Stomach (tissue), 4 donors: ENCODE measurements at regions not wholly inside any gene's neighbourhood (a gene's known extent, or its start where the extent isn't known, plus 50 kb on each side); places are given as distances from the start of the nearest gene placed in this dataset.

Source experiments
- EP300 ChIP-seq: sonication (generic); formaldehyde crosslinking; IDR thresholded peaks from one replicate; pipeline ENCODE4 v1.6.1; 2017; ENCODE audit warnings: antibody characterized with exemption
- POLR2A ChIP-seq, 4 donors: fragments of 450-650 bp; IDR thresholded peaks; one replicate each; pipeline ENCODE4 v1.6.1; 2016; ENCODE audit warnings: antibody characterized with exemption in 4 of 4, control low read depth in 2 of 4, mild to moderate bottlenecking in 1 of 4, moderate library complexity in 1 of 4
- POLR2AphosphoS5 ChIP-seq, 3 donors: sonication (generic); formaldehyde crosslinking; IDR thresholded peaks; one replicate each; pipeline ENCODE4 v1.6.1; 2016; ENCODE audit warnings: antibody characterized with exemption in 3 of 3
- TF ChIP-seq, protein P1 (sequence below), 7 experiments: fragments of 450-650 bp in 4 of 7; fragments of 200-600 bp in 3 of 7; sonication (generic) in 3 of 7; IDR thresholded peaks; one replicate each; pipeline ENCODE4 v1.5.1; 2016 to 2019; ENCODE audit warnings: antibody characterized with exemption in 7 of 7, control low read depth in 2 of 7, mild to moderate bottlenecking in 1 of 7

DNA sequence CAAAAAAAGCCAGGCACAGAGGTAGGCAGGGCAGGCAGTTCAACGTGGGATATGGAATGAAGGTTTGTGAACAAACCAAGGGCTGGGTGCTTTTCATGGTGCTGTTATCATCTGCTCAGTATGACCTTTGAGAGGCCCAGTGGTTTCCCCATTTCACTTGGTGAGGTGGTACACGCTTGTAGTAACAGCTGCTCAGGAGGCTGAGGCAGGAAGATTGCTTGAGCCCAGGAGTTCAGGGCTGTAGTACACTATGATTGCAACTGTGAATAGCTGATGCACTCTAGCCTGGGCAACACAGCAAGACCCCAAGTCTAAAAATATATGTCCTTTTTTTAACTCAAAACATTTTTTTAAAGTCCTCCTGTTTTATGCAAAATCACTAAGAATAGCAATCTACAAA lies 174.8 kb downstream of the ENC1 start:
- TF ChIP-seq, protein P1, sequence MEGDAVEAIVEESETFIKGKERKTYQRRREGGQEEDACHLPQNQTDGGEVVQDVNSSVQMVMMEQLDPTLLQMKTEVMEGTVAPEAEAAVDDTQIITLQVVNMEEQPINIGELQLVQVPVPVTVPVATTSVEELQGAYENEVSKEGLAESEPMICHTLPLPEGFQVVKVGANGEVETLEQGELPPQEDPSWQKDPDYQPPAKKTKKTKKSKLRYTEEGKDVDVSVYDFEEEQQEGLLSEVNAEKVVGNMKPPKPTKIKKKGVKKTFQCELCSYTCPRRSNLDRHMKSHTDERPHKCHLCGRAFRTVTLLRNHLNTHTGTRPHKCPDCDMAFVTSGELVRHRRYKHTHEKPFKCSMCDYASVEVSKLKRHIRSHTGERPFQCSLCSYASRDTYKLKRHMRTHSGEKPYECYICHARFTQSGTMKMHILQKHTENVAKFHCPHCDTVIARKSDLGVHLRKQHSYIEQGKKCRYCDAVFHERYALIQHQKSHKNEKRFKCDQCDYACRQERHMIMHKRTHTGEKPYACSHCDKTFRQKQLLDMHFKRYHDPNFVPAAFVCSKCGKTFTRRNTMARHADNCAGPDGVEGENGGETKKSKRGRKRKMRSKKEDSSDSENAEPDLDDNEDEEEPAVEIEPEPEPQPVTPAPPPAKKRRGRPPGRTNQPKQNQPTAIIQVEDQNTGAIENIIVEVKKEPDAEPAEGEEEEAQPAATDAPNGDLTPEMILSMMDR (IDR thresholded peaks at IDR 0.05) = no peak
- TF ChIP-seq POLR2A (IDR thresholded peaks at IDR 0.05) (no peak), POLR2AphosphoS5 (IDR thresholded peaks at IDR 0.05) (no peak), EP300 (no peak)
